IMR-90 (cell line): ENCODE measurements at regions not wholly inside any gene's neighbourhood (a gene's known extent, or its start where the extent isn't known, plus 50 kb on each side); places are given as distances from the start of the nearest gene placed in this dataset.

ENCODE experiments used
- ATAC-seq: fragments of 200-7000 bp; cut with Tn5 transposase; 2 replicates; pipeline ENCODE4 v1.9.1; 2020; ENCODE audit warnings: low read depth, mild to moderate bottlenecking, moderate library complexity
- BruUV-seq: library from RNA; stranded (reverse); fragments of 400-500 nt; replicated peaks from 2 replicates; lab custom pipeline; 2021; lab: Mats Ljungman, UMichigan
- CTCF ChIA-PET: fragments of 300-600 bp; formaldehyde crosslinking; extraction: SDS; loops from one replicate; lab custom pipeline; 2021; ENCODE audit warnings: antibody characterized with exemption; lab: Yijun Ruan, JAX
- POLR2A ChIA-PET: fragments of 300-600 bp; sonication (Branson Sonifier 250); formaldehyde crosslinking; loops from one replicate; lab custom pipeline; 2022; ENCODE audit warnings: antibody characterized with exemption; ENCODE audit not compliant: unreplicated experiment; lab: Charles Lee
- DNase-seq: peaks from one replicate; pipeline ENCODE4 v3.0.0; 2013
- H2AFZ ChIP-seq: replicated peaks from 2 replicates; pipeline ENCODE3; 2013; ENCODE audit warnings: low read length, mild to moderate bottlenecking; ENCODE audit not compliant: poor library complexity
- H2AK5ac ChIP-seq: 2 replicates; pipeline ENCODE4 v1.6.1; 2013; ENCODE audit warnings: low read depth, low read length, inconsistent platforms
- H2AK9ac ChIP-seq: replicated peaks from 2 replicates; pipeline ENCODE3; 2013; ENCODE audit warnings: mild to moderate bottlenecking, low read depth, low read length, moderate library complexity; ENCODE audit not compliant: poor library complexity
- H2BK120ac ChIP-seq: 2 replicates; pipeline ENCODE4 v1.6.1; 2013; ENCODE audit warnings: low read depth, low read length, inconsistent platforms
- H2BK15ac ChIP-seq: 3 replicates; pipeline ENCODE4 v1.6.1; 2013; ENCODE audit warnings: low read depth, low read length, inconsistent platforms
- H2BK20ac ChIP-seq: 2 replicates; pipeline ENCODE4 v1.6.1; 2013; ENCODE audit warnings: low read depth, mild to moderate bottlenecking, inconsistent platforms, low read length, moderate library complexity
- H2BK5ac ChIP-seq: 2 replicates; pipeline ENCODE4 v1.6.1; 2013; ENCODE audit warnings: mild to moderate bottlenecking, low read depth, low read length, inconsistent platforms; ENCODE audit not compliant: poor library complexity, severe bottlenecking
- H3K14ac ChIP-seq: replicated peaks from 2 replicates; pipeline ENCODE4 v1.6.1; 2013; ENCODE audit warnings: low read depth, low read length, inconsistent platforms
- H3K18ac ChIP-seq: 2 replicates; pipeline ENCODE4 v1.6.1; 2013; ENCODE audit warnings: low read depth, low read length, control low read depth
- H3K23ac ChIP-seq: 2 replicates; pipeline ENCODE4 v1.6.1; 2013; ENCODE audit warnings: low read depth, low read length, inconsistent platforms
- H3K27ac ChIP-seq: 2 replicates; pipeline ENCODE4 v1.5.1; 2013; ENCODE audit warnings: mild to moderate bottlenecking, control low read depth, low read length; ENCODE audit not compliant: insufficient read depth
- H3K27me3 ChIP-seq: 2 replicates; pipeline ENCODE4 v1.6.1; 2013; ENCODE audit warnings: low read length; ENCODE audit not compliant: control insufficient read depth, insufficient read depth
- H3K36me3 ChIP-seq: 2 replicates; pipeline ENCODE4 v1.6.1; 2013; ENCODE audit warnings: low read length, mixed read lengths; ENCODE audit not compliant: control insufficient read depth, insufficient read depth
- H3K4ac ChIP-seq: 2 replicates; pipeline ENCODE4 v1.6.1; 2013; ENCODE audit warnings: low read depth, low read length, inconsistent platforms
- H3K4me1 ChIP-seq: 2 replicates; pipeline ENCODE4 v1.6.1; 2013; ENCODE audit warnings: low read length, mixed read lengths; ENCODE audit not compliant: control insufficient read depth, insufficient read depth
- H3K4me2 ChIP-seq: 2 replicates; pipeline ENCODE4 v1.6.1; 2013; ENCODE audit warnings: low read depth, mild to moderate bottlenecking, control low read depth, low read length, moderate library complexity
- H3K4me3 ChIP-seq: 2 replicates; pipeline ENCODE4 v1.5.1; 2013; ENCODE audit warnings: low read depth, mild to moderate bottlenecking, control low read depth, low read length, moderate library complexity; ENCODE audit not compliant: insufficient read depth
- H3K56ac ChIP-seq: 2 replicates; pipeline ENCODE4 v1.6.1; 2013; ENCODE audit warnings: low read length, inconsistent platforms; ENCODE audit not compliant: insufficient read depth; ENCODE audit errors: extremely low read depth
- H3K79me1 ChIP-seq, 2 experiments: 2 replicates each; pipeline ENCODE4 v1.6.1; 2013; ENCODE audit warnings: low read length in 2 of 2, inconsistent platforms in 1 of 2, low read depth in 1 of 2
- H3K9ac ChIP-seq: 2 replicates; pipeline ENCODE4 v1.6.1; 2013; ENCODE audit warnings: low read depth, low read length, control low read depth
- H3K9me1 ChIP-seq: 2 replicates; pipeline ENCODE4 v1.6.1; 2013; ENCODE audit warnings: low read length, inconsistent platforms; ENCODE audit not compliant: insufficient read depth
- H3K9me3 ChIP-seq: 2 replicates; pipeline ENCODE4 v1.6.1; 2013; ENCODE audit warnings: low read length; ENCODE audit not compliant: control insufficient read depth, insufficient read depth
- H4K20me1 ChIP-seq: 2 replicates; pipeline ENCODE4 v1.6.1; 2013; ENCODE audit warnings: low read length, inconsistent platforms; ENCODE audit not compliant: insufficient read depth
- H4K5ac ChIP-seq: 2 replicates; pipeline ENCODE4 v1.6.1; 2013; ENCODE audit warnings: mild to moderate bottlenecking, low read depth, low read length, control low read depth
- H4K8ac ChIP-seq, 2 experiments: 2 replicates each; pipeline ENCODE4 v1.6.1; 2013; ENCODE audit warnings: low read depth in 2 of 2, low read length in 2 of 2, control low read depth in 1 of 2, inconsistent platforms in 1 of 2
- H4K91ac ChIP-seq: 2 replicates; pipeline ENCODE4 v1.6.1; 2013; ENCODE audit warnings: low read depth, low read length, inconsistent platforms; ENCODE audit not compliant: insufficient read depth
- CEBPB ChIP-seq: IDR thresholded peaks from 2 replicates; pipeline ENCODE4 v1.6.1; 2012; ENCODE audit warnings: low read depth, low read length, improper control_type of control experiment
- CHD1 ChIP-seq: IDR thresholded peaks from 2 replicates; pipeline ENCODE4 v1.6.1; 2012; ENCODE audit warnings: low read depth, low read length, improper control_type of control experiment
- CTCF ChIP-seq: conservative IDR thresholded peaks from 2 replicates; pipeline ENCODE4 v1.5.1; 2012; ENCODE audit warnings: mild to moderate bottlenecking, low read depth, low read length, improper control_type of control experiment
- ELK1 ChIP-seq: fragments of 150-350 bp; IDR thresholded peaks from 2 replicates; pipeline ENCODE4 v1.6.1; 2016; ENCODE audit warnings: low read depth, mild to moderate bottlenecking, low read length, moderate library complexity, borderline replicate concordance
- FOS ChIP-seq: fragments of 150-350 bp; IDR thresholded peaks from 2 replicates; pipeline ENCODE4 v1.6.1; 2016; ENCODE audit warnings: low read depth, low read length
- MAZ ChIP-seq: IDR thresholded peaks from 2 replicates; pipeline ENCODE4 v1.6.1; 2012; ENCODE audit warnings: low read depth, mild to moderate bottlenecking, low read length, improper control_type of control experiment, moderate library complexity, borderline replicate concordance
- MXI1 ChIP-seq: IDR thresholded peaks from 2 replicates; pipeline ENCODE4 v1.6.1; 2012; ENCODE audit warnings: low read depth, mild to moderate bottlenecking, low read length, moderate library complexity, borderline replicate concordance
- NFE2L2 ChIP-seq: fragments of 150-350 bp; IDR thresholded peaks from 2 replicates; pipeline ENCODE4 v1.6.1; 2016; ENCODE audit warnings: low read depth, mild to moderate bottlenecking, low read length
- POLR2A ChIP-seq: IDR thresholded peaks from 2 replicates; pipeline ENCODE4 v1.6.1; 2012; ENCODE audit warnings: mild to moderate bottlenecking, low read depth, low read length
- RAD21 ChIP-seq: IDR thresholded peaks from 2 replicates; pipeline ENCODE4 v1.6.1; 2012; ENCODE audit warnings: low read length, improper control_type of control experiment
- RCOR1 ChIP-seq: IDR thresholded peaks from 2 replicates; pipeline ENCODE4 v1.6.1; 2012; ENCODE audit warnings: mild to moderate bottlenecking, low read length, improper control_type of control experiment; ENCODE audit not compliant: insufficient replicate concordance
- RFX5 ChIP-seq: IDR thresholded peaks from 2 replicates; pipeline ENCODE4 v1.8.0; 2012; ENCODE audit warnings: low read depth, mild to moderate bottlenecking, low read length, moderate library complexity
- SMC3 ChIP-seq: fragments of 150-350 bp; IDR thresholded peaks from 2 replicates; pipeline ENCODE4 v1.6.1; 2016; ENCODE audit warnings: low read depth, mild to moderate bottlenecking, antibody characterized with exemption, low read length, moderate library complexity
- WGBS, 2 experiments: methylation state at CpG; one replicate each; pipeline versions ENCODE4 v1.1.5 to v1.1.7; 2013; ENCODE audit warnings: missing lambda C conversion rate in 2 of 2; ENCODE audit not compliant: insufficient read length in 1 of 2; ENCODE audit errors: extremely low coverage in 2 of 2; 5-methylcytosine and 5-hydroxymethylcytosine counted together
- dilution Hi-C: fragments of 300-500 bp; cut with HindIII; formaldehyde crosslinking; loops from one replicate; pipeline ENCODE4 v1.14.3; 2018; ENCODE audit warnings: low sequenced_read_pairs; ENCODE audit not compliant: unreplicated experiment
- in situ Hi-C: fragments of 300-500 bp; cut with MboI; formaldehyde crosslinking; loops from 3 replicates; pipeline ENCODE4 v1.14.3; 2019; ENCODE audit warnings: low sequenced_read_pairs, inconsistent platforms, mixed read lengths
- intact Hi-C: fragments of 100-400 bp; cut with micrococcal nuclease; formaldehyde crosslinking; loops from 2 replicates; pipeline ENCODE4 v1.10.0; 2022

GRCh38 chr3:64925575-64925974 lies 237.8 kb upstream of the ADAMTS9 start:
- Histone ChIP-seq H3K9ac (no peak overlapping the region), H3K18ac (no peak overlapping the region), H3K36me3 (no peaks in the 10 kb centered on the region), H4K20me1 (no peaks in the 10 kb centered on the region), H2BK5ac (no peak overlapping the region), H3K4me2 (no peak overlapping the region), H2AFZ (no peak overlapping the region), H3K9me3 (no peaks in the 10 kb centered on the region), H2AK5ac (no peak overlapping the region), H4K91ac (no peak overlapping the region), H3K27me3 (no peaks in the 10 kb centered on the region), H2BK15ac (no peak overlapping the region), H3K79me1 (no peaks in the 10 kb centered on the region), H3K9me1 (no peaks in the 10 kb centered on the region), H4K8ac (no peak overlapping the region), H3K14ac (no peak overlapping the region), H3K27ac (no peak overlapping the region), H3K23ac (no peak overlapping the region), H2BK120ac (no peak overlapping the region), H3K4ac (no peak overlapping the region), H2BK20ac (no peak overlapping the region), H2AK9ac (no peak overlapping the region), H3K4me3 (no peak overlapping the region), H3K56ac (no peak overlapping the region), H4K5ac (no peak overlapping the region), H3K4me1 (no peaks in the 10 kb centered on the region)
- BruUV-seq: no TSS peak
- ATAC-seq (no peak), DNase-seq (no peak)
- in situ Hi-C loops (no loop called here), intact Hi-C loops (no loop called here), dilution Hi-C loops (no loop called here)
- POLR2A ChIA-PET: no interaction called here
- CTCF ChIA-PET: no interaction called here
- TF ChIP-seq FOS (no peak), MAZ (no peak), RFX5 (no peak), SMC3 (no peak), NFE2L2 (no peak), CEBPB (no peak), RAD21 (no peak), POLR2A (no peak), RCOR1 (no peak), CHD1 (no peak), CTCF (no peak), ELK1 (no peak), MXI1 (no peak)
- WGBS, 2 experiments: no CpG with 5 or more reads among the region's 2 CpGs
